ENCODE measurements at regions not wholly inside any gene's neighbourhood (a gene's known extent, or its start where the extent isn't known, plus 50 kb on each side); places are given as distances from the start of the nearest gene placed in this dataset.

DNA sequence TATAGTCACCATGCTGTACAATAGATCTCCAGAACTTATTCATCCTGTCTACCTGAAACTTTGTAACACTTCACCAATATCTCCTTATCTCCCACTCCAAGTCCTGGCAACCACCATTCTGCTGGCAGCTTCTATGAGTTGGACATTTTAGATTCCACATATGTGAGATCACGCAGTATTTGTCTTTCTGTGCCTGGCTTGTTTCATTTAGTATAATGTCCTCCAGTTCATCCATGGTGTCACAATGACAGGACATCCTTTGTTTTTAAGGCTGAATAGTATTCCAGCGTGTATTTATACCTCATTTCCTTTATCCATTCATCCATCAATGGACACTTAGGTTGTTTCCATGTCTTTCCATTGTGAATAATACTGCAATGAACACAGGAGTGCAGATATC is 198.7 kb downstream of the QDPR start:
- H3K9me3 ChIP-seq, result no peaks in the 10 kb centered on the region
- H3K4me1 ChIP-seq, result no peaks in the 10 kb centered on the region
- H3K27ac ChIP-seq, result no peak overlapping the region
- H3K27me3 ChIP-seq, result no peaks in the 10 kb centered on the region
- WGBS, result 66% methylated on average over 2 of the region's 2 CpGs
- H3K4me3 ChIP-seq, result no peak overlapping the region
- no peak for TF ChIP-seq POLR2A (IDR thresholded peaks at IDR 0.05)
- TF ChIP-seq POLR2AphosphoS5 (IDR thresholded peaks at IDR 0.05), result no peak
- TF ChIP-seq EP300 (IDR thresholded peaks at IDR 0.05), result no peak
- DNase-seq (ENCODE audit: low spot score in 2 of 2), result no peak
- no peaks in the 10 kb centered on the region for H3K36me3 ChIP-seq

DNA sequence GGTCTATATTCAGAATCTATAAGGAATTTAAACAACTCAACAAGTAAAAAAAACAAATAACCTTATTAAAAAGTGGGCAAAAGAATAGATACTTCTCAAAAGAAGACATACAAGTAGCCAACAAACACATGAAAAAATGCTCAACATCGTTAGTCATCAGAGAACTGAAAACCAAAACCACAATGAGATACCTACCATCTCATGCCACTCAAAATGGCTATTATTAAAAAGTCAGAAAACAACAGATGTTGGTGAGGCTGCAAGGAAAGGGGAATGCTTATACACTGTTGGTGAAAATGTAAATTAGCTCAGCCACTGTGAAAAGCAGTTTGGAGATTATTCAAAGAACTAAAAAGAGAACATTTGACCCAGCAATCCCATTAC is 201.6 kb downstream of the QDPR start:
- no peaks in the 10 kb centered on the region for H3K9me3 ChIP-seq
- no peak overlapping the region for H3K4me3 ChIP-seq
- WGBS, result 56% methylated on average over 1 of the region's 1 CpG
- H3K36me3 ChIP-seq, result no peaks in the 10 kb centered on the region
- DNase-seq (ENCODE audit: low spot score in 2 of 2), result no peak
- H3K27ac ChIP-seq, result no peak overlapping the region
- H3K27me3 ChIP-seq, result no peaks in the 10 kb centered on the region
- H3K4me1 ChIP-seq, result no peaks in the 10 kb centered on the region
- TF ChIP-seq, protein P1, sequence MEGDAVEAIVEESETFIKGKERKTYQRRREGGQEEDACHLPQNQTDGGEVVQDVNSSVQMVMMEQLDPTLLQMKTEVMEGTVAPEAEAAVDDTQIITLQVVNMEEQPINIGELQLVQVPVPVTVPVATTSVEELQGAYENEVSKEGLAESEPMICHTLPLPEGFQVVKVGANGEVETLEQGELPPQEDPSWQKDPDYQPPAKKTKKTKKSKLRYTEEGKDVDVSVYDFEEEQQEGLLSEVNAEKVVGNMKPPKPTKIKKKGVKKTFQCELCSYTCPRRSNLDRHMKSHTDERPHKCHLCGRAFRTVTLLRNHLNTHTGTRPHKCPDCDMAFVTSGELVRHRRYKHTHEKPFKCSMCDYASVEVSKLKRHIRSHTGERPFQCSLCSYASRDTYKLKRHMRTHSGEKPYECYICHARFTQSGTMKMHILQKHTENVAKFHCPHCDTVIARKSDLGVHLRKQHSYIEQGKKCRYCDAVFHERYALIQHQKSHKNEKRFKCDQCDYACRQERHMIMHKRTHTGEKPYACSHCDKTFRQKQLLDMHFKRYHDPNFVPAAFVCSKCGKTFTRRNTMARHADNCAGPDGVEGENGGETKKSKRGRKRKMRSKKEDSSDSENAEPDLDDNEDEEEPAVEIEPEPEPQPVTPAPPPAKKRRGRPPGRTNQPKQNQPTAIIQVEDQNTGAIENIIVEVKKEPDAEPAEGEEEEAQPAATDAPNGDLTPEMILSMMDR (IDR thresholded peaks at IDR 0.05), result no peak

DNA sequence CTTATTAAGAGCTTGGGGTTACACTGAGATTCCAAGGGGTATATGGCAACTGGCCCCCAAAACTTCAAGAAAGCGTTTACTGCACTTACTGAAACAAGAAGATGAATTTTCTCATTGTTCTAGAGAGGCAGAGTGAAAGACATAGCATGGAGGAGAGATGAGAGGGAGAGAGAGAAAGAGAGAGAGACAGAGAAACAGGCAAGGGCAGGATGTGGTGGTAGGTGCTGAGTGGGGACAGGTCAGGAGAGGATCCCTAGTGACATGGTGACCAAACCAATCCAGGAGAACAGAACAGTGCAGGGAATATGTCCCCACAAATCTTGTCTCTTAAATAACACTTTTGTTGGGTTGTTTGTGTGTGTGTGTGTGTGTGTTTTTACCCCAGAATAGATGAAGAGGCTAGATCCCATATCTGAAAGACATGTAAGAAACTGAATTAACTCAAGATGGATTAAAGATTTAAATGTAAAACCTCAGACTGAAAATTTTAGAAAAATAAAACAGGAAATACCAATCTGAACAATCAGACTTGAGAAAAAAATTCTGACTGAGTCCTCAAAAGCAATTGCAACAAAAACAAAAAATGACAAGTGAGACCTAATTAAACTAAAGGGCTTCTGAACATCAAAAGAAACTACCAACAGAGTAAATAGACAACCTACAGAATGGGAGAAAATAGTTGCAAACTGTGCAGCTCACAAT is 202.2 kb downstream of the QDPR start:
- DNase-seq (ENCODE audit: low spot score in 2 of 2), result no peak
- WGBS, result 75% methylated on average over 1 of the region's 1 CpG
- no peaks in the 10 kb centered on the region for H3K4me1 ChIP-seq

DNA sequence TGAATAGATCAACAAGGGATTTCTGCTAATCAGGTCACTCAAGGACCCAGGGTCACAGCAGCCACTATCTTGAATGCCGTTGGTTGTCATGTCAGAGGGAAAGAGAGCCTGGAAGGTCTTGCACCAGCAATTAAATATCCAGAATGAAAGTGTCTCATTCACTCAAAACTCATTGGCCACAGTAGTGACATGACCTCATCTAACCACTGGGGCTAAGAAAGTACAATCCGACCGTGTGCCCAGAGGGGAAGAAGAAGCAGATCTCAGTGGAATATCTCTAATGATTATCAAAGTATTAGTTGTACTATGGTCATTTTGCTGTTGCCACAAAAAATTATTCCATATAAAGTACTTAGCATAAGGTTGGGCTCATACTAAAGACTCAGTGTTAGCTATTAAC is 210.0 kb downstream of the QDPR start:
- H3K27me3 ChIP-seq, result no peaks in the 10 kb centered on the region
- WGBS, result 67% methylated on average over 3 of the region's 3 CpGs
- no peaks in the 10 kb centered on the region for H3K9me3 ChIP-seq
- DNase-seq (ENCODE audit: low spot score in 2 of 2), result no peak
- H3K27ac ChIP-seq, result no peak overlapping the region
- TF ChIP-seq POLR2AphosphoS5 (IDR thresholded peaks at IDR 0.05) (no peak), POLR2A (IDR thresholded peaks at IDR 0.05) (no peak)
- TF ChIP-seq, protein P1 (IDR thresholded peaks at IDR 0.05), result no peak
- no peaks in the 10 kb centered on the region for H3K4me1 ChIP-seq
- H3K4me3 ChIP-seq, result no peak overlapping the region
- no peaks in the 10 kb centered on the region for H3K36me3 ChIP-seq

More for the DNA sequence above, 202.2 kb downstream of the QDPR start:
- Histone ChIP-seq H3K27ac (no peak overlapping the region), H3K36me3 (no peaks in the 10 kb centered on the region), H3K27me3 (no peaks in the 10 kb centered on the region), H3K4me3 (no peak overlapping the region), H3K9me3 (no peaks in the 10 kb centered on the region)
- TF ChIP-seq POLR2A (IDR thresholded peaks at IDR 0.05) (no peak), POLR2AphosphoS5 (IDR thresholded peaks at IDR 0.05) (no peak), EP300 (IDR thresholded peaks at IDR 0.05) (no peak)
- TF ChIP-seq, protein P1 (IDR thresholded peaks at IDR 0.05), result no peak

DNA sequence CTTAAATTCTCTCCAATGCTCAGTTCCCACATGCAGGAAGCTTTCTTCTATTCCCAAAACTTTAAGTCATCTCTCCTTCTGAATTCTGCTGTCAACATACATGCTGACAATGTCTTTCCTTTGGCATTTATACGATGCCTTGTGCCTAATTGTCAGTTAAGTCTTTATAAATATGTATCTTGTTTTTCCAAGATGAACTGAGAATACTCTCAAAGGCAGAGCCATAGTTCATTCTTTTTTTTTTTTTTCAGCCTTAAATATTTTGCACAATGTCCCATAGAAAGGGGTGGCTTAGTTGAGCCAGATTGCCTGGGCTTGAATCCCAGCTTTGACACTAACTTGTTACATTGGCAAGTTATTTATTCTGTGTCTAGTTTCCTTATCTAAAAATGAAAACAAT is 210.6 kb downstream of the QDPR start:
- Histone ChIP-seq H3K27ac (no peak overlapping the region), H3K27me3 (peaks cover 4% of the 10 kb centered on the region), H3K4me3 (no peak overlapping the region), H3K9me3 (no peaks in the 10 kb centered on the region), H3K4me1 (no peaks in the 10 kb centered on the region), H3K36me3 (no peaks in the 10 kb centered on the region)
- TF ChIP-seq, protein P1 (IDR thresholded peaks at IDR 0.05), result no peak
- TF ChIP-seq POLR2AphosphoS5 (IDR thresholded peaks at IDR 0.05) (no peak), EP300 (IDR thresholded peaks at IDR 0.05) (no peak), POLR2A (IDR thresholded peaks at IDR 0.05) (no peak)
- 54% methylated on average over 1 of the region's 1 CpG for WGBS
- DNase-seq (ENCODE audit: low spot score in 2 of 2), result no peak

Data from suprapubic skin (tissue), 4 donors.